C4-2B (cell line): ENCODE measurements at regions not wholly inside any gene's neighbourhood (a gene's known extent, or its start where the extent isn't known, plus 50 kb on each side); places are given as distances from the start of the nearest gene placed in this dataset.

Experiments used
- ZFX ChIP-seq: fragments of 450-650 bp; IDR thresholded peaks from 2 replicates; pipeline ENCODE4 v1.6.1; 2017
- TF ChIP-seq, protein P1 (sequence below): fragments of 450-650 bp; conservative IDR thresholded peaks from 2 replicates; pipeline ENCODE4 v1.5.1; 2017; ENCODE audit warnings: mild to moderate bottlenecking

DNA sequence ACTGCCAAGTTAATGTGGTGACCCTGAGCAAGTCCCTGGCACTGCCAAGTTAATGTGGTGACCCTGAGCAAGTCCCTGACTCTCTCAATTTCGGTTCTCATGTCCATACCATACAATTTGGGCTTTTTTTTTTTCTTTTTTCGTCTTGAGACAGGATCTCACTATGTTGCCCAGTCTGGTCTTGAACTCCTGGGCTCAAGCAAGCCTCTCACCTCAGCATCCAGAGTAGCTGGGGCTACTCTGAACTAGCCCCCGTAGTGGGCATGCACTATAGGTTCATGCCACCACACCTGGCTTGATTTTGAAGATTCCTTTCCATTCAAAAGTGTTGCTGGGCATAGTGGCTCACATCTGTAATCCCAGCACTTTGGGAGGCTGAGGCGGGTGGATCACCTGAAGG is 100.0 kb upstream of the FOXP4 start:
- TF ChIP-seq, protein P1, sequence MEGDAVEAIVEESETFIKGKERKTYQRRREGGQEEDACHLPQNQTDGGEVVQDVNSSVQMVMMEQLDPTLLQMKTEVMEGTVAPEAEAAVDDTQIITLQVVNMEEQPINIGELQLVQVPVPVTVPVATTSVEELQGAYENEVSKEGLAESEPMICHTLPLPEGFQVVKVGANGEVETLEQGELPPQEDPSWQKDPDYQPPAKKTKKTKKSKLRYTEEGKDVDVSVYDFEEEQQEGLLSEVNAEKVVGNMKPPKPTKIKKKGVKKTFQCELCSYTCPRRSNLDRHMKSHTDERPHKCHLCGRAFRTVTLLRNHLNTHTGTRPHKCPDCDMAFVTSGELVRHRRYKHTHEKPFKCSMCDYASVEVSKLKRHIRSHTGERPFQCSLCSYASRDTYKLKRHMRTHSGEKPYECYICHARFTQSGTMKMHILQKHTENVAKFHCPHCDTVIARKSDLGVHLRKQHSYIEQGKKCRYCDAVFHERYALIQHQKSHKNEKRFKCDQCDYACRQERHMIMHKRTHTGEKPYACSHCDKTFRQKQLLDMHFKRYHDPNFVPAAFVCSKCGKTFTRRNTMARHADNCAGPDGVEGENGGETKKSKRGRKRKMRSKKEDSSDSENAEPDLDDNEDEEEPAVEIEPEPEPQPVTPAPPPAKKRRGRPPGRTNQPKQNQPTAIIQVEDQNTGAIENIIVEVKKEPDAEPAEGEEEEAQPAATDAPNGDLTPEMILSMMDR, result no peak
- TF ChIP-seq ZFX, result no peak
